Suppressor macrophage (primary cell): ENCODE measurements at regions not wholly inside any gene's neighbourhood (a gene's known extent, or its start where the extent isn't known, plus 50 kb on each side); places are given as distances from the start of the nearest gene placed in this dataset.

Experiments
- DNase-seq, 4 experiments: peaks; one replicate each; pipeline ENCODE4 v3.0.0-alpha.2; 2020 to 2022

DNA sequence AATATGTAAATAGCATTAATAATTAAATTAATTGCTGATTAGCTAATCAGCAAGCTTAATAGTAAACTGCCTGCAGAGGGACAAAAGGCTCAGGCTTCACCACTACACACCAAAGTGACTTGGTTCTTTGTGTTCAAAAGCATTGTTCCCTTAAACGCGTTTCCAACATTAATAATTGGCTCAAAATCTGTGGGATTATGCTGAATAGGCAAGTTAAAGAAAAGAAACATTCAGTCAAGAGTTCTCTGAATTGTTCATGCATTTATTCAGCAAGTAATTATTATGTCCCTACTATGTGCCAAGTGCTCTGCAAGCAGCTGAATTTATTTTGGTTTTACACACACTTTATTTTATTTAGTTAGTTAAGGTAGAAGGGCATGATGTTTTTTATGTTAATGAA, 558.5 kb upstream of the ARRDC4 start:
- no peak for DNase-seq

DNA sequence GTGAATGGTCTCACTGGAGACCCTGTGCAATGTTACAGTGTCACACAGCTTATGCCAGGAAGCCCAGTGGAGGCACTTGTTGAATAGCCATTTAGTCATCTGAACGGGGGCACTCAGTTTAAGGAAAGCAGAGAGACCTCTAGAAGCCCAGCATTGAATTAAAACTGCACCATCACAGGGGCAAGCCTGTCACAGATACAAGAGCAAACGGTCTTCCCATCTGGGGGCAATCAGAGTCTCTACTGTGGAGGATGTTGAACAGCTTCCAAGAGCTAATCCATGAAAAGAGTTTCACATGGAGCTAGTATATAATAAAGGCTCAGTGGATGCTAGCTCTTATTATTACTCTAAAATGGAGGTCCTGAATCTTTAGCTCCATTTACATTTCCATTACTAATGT, 553.7 kb upstream of the ARRDC4 start:
- DNase-seq, result no peak

DNA sequence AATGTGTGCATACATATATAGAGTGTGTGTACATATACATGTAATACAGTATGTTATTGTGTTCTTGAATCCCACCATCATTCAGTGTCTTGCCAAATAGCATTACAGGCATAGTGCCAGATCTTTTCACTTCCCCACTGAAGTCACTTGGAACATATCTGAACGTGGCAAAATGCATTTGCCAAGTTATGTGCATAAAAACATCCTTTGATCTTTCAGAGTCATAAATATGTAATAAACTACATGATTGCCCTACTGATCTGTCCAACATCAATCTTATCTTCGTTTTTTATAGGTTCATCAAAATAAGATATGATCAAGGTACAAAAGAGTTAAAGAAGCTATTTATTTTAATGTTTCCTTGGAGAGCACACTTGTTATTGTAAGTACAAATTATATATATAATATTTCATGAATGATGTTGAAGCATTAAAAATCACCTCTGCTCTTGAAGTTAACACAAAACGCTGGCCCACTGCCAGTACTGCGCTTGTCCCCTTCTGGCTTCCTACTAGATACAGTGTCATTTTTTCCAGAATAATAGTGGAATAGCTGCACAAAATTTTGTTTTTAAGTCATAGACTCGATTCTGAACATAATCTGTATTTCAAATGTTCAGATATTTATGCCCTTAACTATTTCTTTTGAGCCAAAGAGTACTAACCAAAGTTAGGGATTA, 549.5 kb upstream of the ARRDC4 start:
- no peak for DNase-seq

DNA sequence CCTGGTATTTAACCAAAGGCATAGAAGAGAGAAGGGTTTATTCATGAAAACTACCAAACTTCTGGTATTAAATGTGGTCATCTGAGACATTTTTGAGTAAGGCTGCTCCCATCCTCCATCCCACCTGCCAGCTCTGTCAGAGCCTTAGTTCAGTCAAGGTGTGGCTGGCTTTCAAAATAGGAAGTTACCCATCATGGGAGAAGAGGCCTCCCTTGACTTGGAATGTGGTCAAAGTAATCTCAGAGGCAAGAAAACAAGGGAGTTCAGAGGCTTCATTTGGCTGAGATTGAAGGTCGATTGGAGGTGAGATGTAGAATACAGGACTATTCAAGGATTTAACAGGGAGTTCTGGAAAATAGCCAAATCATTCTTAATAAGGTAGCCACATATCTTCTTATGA, 540.4 kb upstream of the ARRDC4 start:
- DNase-seq, result no peak

DNA sequence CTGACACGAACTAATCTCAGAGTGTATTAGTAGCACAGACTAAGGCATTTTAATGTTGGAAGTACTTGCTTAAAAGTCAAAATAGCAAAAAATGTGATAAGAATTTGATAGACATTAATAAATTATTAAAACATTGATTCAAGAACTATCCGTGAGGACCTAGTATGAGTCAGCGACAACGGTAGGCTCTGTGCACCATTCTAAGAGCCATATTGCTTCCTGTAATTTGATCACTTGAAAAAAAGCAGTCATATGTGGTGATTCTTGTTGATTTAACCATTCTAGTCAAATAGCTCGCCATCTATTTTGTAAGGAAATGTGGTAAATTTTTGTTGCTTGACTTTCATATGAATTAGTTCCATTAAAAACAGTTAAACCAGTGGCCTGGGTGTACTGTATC, 534.9 kb upstream of the ARRDC4 start:
- DNase-seq, result no peak

DNA sequence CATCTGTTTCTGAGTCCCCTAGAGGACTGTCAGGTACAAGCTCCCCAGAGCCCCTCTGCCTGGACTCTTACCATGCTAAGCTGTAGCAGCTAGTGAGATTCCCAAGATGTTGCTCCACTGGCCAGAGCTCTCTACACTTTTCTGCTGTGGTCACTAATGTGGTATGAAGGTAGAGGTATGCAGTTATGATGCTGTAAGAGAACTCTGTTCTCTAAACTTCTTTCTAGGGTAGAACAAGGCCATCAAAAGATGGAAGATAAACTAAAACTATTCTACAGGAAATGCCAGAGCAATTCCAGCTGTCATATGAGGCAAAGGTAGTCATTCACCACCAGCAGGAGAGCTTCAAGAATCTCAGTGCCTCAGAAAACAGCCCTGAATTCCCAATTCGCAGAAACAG, 517.4 kb upstream of the ARRDC4 start:
- no peak for DNase-seq

DNA sequence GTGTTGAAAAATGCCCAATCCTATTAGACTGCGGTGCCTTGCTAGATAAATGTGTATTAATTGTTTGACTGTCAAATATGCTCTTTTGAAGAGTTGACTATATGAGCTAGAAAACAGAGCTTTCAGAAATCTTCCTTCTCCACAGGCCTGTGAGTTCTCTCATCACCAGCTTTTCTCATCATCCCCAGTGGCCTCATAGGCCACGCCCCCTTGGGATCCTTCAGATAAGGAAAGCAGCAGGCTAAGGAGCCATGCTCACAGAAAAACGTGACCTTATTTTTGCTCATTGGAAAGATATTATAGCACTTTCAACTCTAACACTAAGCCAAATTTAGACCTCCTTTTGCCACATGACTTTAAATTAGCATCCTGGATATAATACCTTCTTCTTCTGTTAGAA, 514.4 kb upstream of the ARRDC4 start:
- no peak for DNase-seq

DNA sequence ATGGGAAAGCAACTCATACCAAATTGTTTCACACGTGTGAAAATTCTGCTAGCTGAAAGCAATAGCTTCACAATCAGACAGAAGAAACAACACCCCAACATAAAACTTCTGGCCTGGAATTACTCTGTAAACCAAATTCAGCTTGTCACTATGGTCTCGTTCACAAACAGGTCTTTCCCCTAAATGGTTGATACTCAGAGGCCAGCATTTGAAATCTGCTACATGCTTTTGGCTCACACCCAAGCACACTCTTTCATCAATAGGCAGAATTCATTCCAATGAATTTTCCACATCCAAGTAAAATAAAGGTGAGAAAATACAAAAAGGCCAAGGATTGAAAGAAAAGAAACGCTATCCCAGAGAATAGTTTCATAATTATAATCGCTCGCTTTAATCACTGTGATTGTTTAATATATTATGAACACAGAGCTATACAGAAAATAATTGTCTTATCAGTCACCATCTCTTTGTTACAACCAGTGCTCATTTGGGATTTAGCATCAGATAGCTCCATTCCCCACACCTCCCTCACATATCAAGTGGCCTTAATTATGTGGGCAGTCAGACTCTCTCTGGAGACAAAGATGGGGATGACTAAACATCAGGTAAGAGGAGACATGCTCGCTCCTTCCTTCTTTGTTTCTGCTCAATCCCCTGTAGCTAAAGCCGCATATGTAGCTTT, 503.8 kb upstream of the ARRDC4 start:
- DNase-seq, result no peak

DNA sequence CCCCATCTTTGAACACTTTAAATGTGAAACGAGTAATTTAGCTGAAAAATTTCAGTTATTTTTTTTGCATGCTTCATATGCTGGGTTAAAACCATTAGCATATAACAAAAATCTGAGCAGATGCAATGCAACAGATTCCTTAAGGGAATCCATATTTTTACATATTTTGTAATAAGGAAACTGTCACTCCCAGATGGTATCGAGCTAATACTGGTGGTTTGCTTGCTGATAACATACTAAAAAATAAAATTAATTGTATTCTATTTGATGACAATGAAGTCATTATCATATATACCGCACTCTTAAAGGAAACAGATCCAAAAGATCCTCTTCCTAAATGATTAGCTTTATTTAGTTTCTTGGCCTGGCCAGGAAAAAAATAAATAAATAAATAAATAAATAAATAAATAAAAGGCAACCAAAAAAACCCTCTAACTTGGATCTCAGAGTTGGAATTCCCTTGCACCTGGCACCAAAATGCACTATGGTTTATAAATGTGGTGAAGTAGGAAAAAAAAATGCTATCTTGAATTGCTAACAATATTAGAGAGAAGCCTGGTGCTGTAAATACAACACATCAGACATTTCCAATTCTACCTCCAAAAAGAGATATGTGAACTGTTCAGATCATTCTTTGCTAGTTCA, 503.2 kb upstream of the ARRDC4 start:
- DNase-seq, result no peak

DNA sequence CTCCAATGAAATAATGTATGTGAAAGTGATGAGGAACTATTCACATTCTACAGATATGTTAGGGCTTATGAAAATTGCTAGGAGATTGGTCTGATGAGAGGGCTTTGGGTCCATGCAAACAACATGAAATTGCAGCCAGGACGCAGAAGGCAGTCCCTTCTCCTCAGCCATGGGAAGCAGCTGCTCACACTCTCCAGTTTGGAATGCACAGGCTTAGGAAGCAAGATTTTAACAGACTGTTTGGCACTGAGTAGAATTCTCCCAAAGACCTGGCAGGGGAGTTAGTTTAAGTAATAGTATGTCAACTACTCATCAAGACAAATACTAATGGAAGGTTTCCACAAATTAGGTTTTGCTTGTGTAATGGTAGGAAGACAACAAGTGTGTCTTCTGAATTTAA, 500.7 kb upstream of the ARRDC4 start:
- no peak for DNase-seq

DNA sequence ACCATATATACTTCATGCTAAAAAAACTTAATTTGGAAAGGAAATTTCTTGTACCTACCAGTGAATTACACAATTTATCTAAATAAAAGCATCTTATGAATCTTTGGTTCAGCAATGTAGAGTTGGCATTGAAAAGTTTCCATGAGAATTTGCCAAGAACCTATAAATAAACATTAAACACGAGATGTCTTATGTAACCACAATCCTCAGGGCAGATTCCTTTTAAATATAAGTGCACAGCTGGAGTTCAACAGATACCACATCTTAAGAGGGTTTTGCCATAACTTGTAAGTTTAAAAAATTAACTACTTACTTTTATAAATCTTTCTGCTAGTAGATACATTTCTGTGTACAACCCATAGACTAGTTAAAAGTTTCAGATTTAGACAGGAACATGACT, 499.3 kb upstream of the ARRDC4 start:
- DNase-seq, result peak in 2 of 4 experiments; percentile 22 to 23

DNA sequence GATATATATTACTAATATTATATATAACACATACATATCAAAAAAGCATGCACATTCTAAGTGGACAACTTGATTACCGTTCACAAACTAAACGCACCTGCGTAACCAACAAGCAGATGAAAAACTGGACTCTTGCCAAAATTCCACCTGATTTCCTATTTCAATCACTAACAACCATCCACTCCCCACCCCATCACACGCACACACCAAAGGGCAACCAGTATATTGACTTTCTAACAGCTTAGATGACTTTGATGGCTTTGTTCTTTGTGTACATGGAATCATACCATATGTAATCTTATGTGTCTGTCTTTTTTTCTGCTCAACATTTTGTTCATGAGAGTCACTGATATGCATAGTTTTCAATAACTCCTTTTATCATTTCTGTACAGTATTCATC, 496.8 kb upstream of the ARRDC4 start:
- DNase-seq, result no peak

DNA sequence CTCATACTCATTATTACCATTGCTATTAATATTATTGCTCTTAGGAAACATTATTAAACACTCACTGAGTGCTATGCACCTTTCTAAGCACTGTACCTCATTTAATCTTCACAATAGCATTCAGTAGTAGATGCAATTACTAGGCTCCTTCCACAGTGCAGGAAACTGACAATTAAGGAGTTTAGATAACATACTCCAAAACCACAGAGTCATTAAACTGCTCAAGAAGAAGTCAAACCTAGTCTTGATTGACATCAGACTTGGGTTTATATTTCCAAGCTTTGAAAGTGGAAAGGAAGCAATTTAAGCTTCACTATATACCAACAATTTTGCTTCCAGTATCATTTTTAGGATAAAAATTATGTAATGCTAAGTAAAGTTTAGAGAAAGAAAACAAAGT, 490.1 kb upstream of the ARRDC4 start:
- no peak for DNase-seq

DNA sequence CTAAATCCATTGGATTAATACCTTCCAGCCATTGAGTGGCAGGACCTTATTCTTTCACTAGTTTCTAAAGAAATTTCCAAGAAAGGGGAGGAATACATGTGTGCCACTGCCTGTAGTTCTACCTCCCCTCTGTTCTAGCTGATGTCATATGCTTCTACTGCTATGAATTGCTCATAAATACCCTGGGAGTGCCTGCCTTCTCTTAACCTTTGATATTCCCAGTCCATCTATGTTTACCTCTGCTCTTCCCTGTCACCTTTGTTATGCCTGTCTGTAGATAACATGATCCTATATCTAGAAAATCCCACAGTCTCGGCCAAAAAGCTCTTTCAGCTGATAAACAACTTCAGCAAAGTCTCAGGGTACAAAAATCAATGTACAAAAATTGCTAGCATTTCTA, 486.9 kb upstream of the ARRDC4 start:
- DNase-seq, result no peak

DNA sequence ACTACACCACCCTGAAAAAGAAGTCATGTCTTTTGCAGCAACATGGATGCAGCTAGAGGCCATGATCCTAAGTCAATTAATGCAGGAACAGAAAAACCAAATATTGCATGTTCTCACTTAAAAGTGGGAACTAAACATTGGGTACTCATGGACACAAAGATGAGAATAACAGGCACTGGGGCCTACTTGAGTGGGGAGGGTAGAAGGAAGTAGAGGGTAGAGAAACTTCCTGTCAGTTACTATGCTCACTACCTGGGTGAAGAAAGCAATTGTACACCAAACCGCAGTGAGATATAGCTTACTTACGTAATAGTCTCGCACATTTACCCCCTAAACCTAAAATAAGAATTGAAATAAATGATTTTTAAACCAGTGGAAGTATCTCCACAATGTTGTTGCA, 480.5 kb upstream of the ARRDC4 start:
- peak in 1 of 4 experiments; percentile 4 for DNase-seq

DNA sequence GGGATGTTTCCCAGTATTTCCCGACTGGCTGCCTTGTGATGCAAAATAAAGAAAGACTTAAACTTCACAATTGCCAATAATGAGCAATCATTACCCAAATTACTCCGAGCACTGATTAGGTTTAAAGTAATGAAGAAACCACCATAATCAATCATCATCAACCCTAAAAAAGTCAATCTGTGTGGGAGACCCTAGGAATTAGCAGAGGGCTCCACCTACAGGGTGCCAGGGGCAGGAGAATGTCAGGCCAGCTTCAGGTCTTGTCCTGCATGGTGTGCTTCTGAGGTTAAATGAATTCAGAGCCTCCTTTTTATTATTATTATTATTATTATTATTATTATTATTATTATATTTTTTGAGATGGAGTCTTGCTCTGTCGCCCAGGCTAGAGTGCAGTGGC, 478.0 kb upstream of the ARRDC4 start:
- DNase-seq, result no peak

DNA sequence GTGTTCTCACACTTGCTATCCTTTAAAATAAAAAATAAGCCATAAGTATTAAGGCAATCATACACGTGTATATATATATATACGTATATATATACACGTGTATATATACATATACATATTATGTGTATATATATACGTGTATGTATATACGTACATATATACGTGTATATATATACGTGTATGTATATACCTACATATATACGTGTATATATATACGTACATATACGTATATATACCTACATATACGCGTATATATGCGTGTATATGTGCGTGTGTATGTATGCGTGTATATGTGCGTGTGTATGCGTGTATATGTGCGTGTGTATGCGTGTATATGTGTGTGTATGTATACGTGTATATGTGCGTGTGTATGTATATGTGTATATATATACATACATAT, 477.3 kb upstream of the ARRDC4 start:
- no peak for DNase-seq

DNA sequence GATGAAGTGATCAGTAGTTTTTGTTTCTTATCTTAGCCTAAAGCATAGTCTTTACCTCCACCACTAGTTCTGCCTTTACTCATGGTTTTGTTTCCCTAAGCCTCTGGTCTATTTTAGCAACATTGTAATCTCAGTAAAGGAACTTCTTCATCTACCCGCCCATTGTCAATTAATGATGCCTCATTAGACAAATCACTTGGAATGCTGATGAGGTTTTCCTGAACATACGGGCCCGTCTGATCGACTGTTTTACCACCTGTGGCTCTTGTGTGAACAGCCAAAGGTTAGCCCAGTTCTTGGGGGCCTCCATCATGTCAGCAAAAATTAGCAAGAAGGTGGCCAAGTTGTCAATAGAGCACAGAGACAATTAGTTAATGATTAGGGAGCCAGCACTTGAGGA, 470.1 kb upstream of the ARRDC4 start:
- DNase-seq, result no peak

DNA sequence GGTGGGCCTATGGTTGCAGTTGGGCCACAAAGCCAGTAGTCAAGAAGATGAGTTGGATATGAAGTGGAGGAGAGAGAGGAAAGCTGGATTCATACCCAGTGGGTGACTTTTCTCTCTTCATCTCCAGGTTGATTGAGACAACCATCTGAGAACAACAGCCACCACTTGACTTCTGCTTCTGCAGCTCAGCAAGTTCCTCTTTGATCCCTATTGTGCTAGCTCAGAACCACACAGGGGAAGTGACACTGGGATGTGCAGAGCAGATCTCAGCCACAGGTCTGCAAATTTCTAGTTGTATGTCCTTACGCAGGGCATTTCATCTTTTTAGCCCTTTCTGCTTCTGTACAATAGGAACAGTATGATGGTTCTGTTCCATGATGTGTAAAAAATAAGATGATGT, 459.2 kb upstream of the ARRDC4 start:
- peak; percentile 78 to 92 (median 85) for DNase-seq

DNA sequence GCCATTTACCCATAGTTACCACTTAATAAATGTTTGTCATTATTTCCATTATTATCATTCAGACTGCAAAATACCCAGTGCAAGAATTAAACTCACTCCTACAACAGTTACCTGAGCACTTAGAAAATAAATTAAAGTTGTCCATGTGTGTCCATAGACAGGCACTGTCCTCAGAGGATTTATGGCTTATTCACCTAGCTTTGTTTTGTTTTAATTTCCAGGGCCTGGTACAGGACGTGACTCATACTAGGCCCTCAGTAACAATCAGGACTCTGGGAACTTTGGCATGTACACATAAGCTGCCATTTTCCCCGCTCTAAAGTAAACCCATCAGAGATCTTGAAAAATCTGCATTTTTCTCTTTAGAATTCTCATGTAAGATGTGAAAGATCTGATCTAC, 458.5 kb upstream of the ARRDC4 start:
- no peak for DNase-seq

DNA sequence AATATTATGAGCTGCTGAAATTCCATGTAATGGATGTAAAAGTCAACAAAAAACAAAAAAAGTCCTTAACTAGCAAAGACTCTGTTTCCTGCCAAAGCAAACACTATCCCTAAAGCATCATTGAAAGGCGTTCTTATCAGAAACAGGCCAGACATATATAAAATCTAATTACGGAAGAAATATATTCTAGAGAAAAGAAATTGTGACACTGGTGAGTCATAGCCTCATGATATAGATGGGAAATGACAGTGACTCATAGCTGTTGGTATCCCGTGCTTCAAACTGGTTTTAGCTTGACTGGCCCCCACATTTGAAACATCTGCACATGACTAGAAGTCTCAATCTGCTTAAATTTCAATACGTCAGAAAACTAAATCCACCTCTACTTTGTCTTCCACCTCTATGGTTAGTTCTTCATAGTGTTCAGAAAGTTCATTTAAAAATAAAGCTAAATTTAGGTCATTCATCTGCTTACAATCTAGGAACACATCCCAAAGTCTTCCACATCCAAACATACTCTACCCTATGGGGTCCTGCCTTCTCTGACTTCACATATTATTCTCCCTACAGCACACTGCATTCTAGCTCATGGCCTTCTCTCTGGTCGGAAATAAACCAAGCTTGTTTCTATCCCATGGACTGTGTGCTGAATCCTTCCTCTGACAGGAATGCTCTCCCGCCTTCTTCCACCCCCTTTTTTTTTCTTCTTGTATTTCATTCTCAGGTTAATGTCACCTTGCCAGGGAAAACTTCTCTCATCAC, 456.3 kb upstream of the ARRDC4 start:
- peak; percentile 60 to 92 (median 78) for DNase-seq

DNA sequence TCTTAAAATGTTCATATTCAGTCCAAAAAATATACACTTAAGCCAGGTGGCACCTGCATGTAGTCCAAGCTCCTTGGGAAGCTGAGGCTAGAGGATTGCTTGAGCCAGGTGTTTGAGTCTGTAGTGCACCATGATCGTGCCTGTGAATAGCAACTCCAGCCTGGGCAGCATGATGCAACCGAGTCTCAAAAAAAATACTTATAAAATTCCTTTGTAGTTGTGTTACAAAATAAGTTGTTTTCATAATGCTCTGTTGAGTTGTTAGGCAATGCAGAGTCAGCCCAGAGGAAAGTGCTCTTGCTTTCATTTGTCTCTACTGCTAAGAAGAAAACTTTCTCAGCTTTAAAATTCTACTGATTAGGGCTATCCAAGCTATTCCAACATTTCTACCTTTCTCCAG, 442.8 kb upstream of the ARRDC4 start:
- peak in 1 of 4 experiments; percentile 28 for DNase-seq

DNA sequence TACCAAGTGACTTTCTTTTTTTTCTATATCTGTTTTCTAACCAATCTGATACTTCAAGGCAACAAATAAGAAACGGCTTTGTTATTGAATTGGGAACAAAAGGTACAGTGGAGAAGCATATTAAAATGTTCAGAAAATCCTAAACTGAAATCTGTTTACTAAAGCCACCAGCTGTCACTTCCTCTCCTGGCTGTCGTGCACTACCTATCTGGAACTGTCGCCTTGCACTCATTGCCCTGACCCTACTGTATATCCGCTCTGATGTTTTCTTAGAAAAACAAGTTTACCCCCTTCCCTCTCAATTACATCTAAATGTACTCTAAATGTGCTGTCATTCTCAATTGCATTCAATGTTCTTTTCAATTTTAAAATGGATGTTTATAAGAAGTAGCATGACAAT, 439.8 kb upstream of the ARRDC4 start:
- no peak for DNase-seq
